ENCODE measurements at regions not wholly inside any gene's neighbourhood (a gene's known extent, or its start where the extent isn't known, plus 50 kb on each side); places are given as distances from the start of the nearest gene placed in this dataset.
"Not testable (repeated sequence)": the region's sequence is repeated elsewhere in the genome, so short reads cannot be mapped to it uniquely, and the experiment has no call there.

DNA sequence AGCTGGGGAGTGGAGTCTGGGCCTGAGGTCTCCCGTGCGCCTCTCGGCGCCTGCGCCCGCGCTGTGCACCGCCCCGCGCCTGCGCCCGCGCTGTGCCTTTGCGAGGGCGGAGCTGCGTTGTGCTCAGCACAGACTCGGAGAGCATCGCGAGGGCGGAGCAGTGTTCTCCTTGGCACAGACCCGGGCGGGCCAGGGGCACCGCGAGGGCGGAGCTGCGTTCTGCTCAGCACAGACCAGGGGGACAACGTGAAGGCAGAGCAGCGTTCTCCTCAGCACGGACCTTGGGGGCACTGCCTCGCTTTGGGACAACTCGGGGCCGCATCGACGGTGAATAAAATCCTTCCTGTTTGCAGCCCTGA, 2968.4 kb downstream of the RPIA start:
- peak; percentile 61 for DNase-seq (ENCODE audit: low read depth, low spot score)

DNA sequence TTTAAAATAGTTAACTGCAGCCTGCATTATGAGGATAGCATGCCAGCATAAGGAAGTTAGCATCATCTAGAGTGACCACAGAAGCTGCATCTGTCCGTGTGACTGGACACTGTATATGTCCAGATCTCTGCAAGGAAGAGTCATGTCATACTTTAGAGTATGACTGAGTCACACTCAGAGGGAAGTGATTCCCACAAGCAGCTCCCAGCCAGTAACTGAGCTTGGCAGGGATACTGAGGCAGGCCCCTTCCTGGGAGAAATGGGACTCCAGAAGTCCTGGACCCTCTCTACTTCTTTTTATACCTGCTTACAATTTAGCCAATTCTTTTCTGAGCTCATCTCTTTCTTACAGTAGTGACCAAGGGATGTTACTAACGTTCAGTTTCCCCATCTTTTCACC, 2975.9 kb downstream of the RPIA start:
- DNase-seq (ENCODE audit: low read depth, low spot score); in situ Hi-C loops (cut with HindIII; ENCODE audit: low pct_unique_long_range_greater_than_20kb, low sequenced_read_pairs): not testable (repeated sequence)

More for the DNA sequence above, 2968.4 kb downstream of the RPIA start:
- in situ Hi-C loops (cut with HindIII; ENCODE audit: low pct_unique_long_range_greater_than_20kb, low sequenced_read_pairs) = not testable (repeated sequence)

- in situ Hi-C loops (cut with HindIII; ENCODE audit: low pct_unique_long_range_greater_than_20kb, low sequenced_read_pairs); DNase-seq (ENCODE audit: low read depth, low spot score): not testable (repeated sequence)
These were observed 2994.1 kb downstream of the RPIA start for GRCh38 chr2:91685541-91685940.

- in situ Hi-C loops (cut with HindIII; ENCODE audit: low pct_unique_long_range_greater_than_20kb, low sequenced_read_pairs); DNase-seq (ENCODE audit: low read depth, low spot score): not testable (repeated sequence)
These were observed 2994.6 kb downstream of the RPIA start for GRCh38 chr2:91686046-91686445.

Small RNAs in the stretch of these regions (small RNA-seq; reads per million reads assigned to genes)
- gene AC233266.1 = 0 reads per million in 2 experiments
- 0 reads per million in 2 experiments for gene RNA5SP100

All from SK-MEL-5 (cell line).